Lower lobe of right lung (tissue), 2 donors: ENCODE measurements at regions not wholly inside any gene's neighbourhood (a gene's known extent, or its start where the extent isn't known, plus 50 kb on each side); places are given as distances from the start of the nearest gene placed in this dataset.
"Not testable (repeated sequence)": the region's sequence is repeated elsewhere in the genome, so short reads cannot be mapped to it uniquely, and the experiment has no call there.

Experiments
- ATAC-seq, 2 donors: fragments of 200-7000 bp; cut with Tn5 transposase; one replicate each; pipeline ENCODE4 v1.9.1; 2020 to 2022; ENCODE audit warnings: mild to moderate bottlenecking in 2 of 2, moderate library complexity in 2 of 2
- DNase-seq: peaks from one replicate; pipeline ENCODE4 v3.0.0-alpha.2; 2020
- H3K27ac ChIP-seq: fragments of 200-600 bp; one replicate; pipeline ENCODE4 v1.8.0; 2022
- H3K27me3 ChIP-seq: fragments of 200-600 bp; one replicate; pipeline ENCODE4 v1.8.0; 2022; ENCODE audit warnings: low read depth
- H3K36me3 ChIP-seq: fragments of 200-600 bp; one replicate; pipeline ENCODE4 v1.8.0; 2022; ENCODE audit warnings: mild to moderate bottlenecking
- H3K4me1 ChIP-seq: fragments of 200-600 bp; one replicate; pipeline ENCODE4 v1.8.0; 2022
- H3K4me3 ChIP-seq: fragments of 200-600 bp; one replicate; pipeline ENCODE4 v1.8.0; 2022; ENCODE audit warnings: mild to moderate bottlenecking
- H3K9me3 ChIP-seq: fragments of 200-600 bp; one replicate; pipeline ENCODE4 v1.8.0; 2022
- CTCF ChIP-seq: fragments of 200-600 bp; IDR thresholded peaks from one replicate; pipeline ENCODE4 v1.8.0; 2022; ENCODE audit warnings: antibody characterized with exemption, mild to moderate bottlenecking
- intact Hi-C: fragments of 100-400 bp; cut with DNase I; formaldehyde crosslinking; loops from one replicate; pipeline ENCODE4 v1.11.0; 2022
- donor health status: DM: no; HTN: yes; CAD: no; lungs with severe emphysema.

DNA sequence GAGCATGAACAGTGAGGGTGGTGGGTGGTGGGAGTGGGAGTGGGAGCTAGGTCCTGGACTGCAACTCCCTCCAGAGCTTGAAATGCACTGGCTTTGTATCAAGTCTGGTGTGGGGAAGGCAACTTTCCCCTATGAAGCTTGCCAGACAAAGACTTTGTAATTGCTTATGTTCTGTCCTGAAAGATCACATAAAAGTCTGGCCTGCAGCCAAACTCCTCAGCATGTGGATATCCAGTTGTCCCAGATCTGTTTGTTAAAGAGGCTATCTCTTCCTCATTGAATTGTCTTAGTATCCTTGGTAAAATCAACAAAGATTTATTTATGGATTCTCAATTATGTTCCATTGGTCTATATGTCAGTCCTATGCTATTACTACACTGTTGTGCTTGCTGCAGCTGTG, 607.9 kb downstream of the GLUD2 start:
- Histone ChIP-seq H3K9me3 (no peaks in the 10 kb centered on the region), H3K27ac (no peak overlapping the region), H3K4me3 (no peak overlapping the region), H3K4me1 (no peaks in the 10 kb centered on the region), H3K36me3 (no peaks in the 10 kb centered on the region), H3K27me3 (no peaks in the 10 kb centered on the region)
- ATAC-seq (no peak), DNase-seq (no peak)
- intact Hi-C loops = no loop called here
- TF ChIP-seq CTCF = no peak

- ATAC-seq = no peak
- H3K27me3 ChIP-seq = no peaks in the 10 kb centered on the region
- TF ChIP-seq CTCF = no peak
These were observed 618.8 kb downstream of the GLUD2 start for GRCh38 chrX:121666171-121666570.

DNA sequence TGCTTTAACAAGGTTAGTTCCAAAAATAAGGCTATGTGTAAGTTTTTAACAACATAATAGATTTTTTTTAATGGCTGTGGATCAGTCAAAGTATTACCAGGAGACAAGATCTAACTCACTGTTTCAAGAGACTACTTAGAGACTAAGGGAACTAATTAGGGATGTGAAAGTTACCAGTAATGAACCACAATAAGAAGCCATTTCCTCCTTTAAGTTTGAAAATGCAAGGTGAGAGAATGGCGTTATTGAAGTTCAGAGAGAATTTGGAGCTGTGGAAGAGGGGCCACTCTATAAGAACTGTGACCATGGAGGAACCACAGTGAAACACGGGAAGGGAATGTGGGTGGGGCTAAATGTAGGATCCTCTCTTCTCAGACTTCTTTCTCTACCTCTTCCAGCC, 624.2 kb downstream of the GLUD2 start:
- Histone ChIP-seq H3K36me3 (no peaks in the 10 kb centered on the region), H3K27ac (no peak overlapping the region), H3K9me3 (no peaks in the 10 kb centered on the region), H3K4me3 (no peak overlapping the region), H3K27me3 (no peaks in the 10 kb centered on the region), H3K4me1 (no peaks in the 10 kb centered on the region)
- intact Hi-C loops = no loop called here
- TF ChIP-seq CTCF = no peak
- DNase-seq (no peak), ATAC-seq (no peak)

More at GRCh38 chrX:121666171-121666570, 618.8 kb downstream of the GLUD2 start:
- DNase-seq = no peak
- Histone ChIP-seq H3K36me3 (no peaks in the 10 kb centered on the region), H3K4me3 (no peak overlapping the region), H3K9me3 (no peaks in the 10 kb centered on the region), H3K27ac (no peak overlapping the region), H3K4me1 (no peaks in the 10 kb centered on the region)
- intact Hi-C loops = no loop called here

GRCh38 chrX:121709236-121709635, 661.8 kb downstream of the GLUD2 start:
- H3K27ac ChIP-seq, H3K9me3 ChIP-seq, ATAC-seq, H3K27me3 ChIP-seq, H3K4me1 ChIP-seq, H3K4me3 ChIP-seq, H3K36me3 ChIP-seq, intact Hi-C loops, DNase-seq: not testable (repeated sequence)

GRCh38 chrX:121733514-121733913, 686.1 kb downstream of the GLUD2 start:
- H3K27ac ChIP-seq = no peak overlapping the region
- TF ChIP-seq CTCF = no peak
- H3K27me3 ChIP-seq = no peaks in the 10 kb centered on the region
- no peak for DNase-seq
- no peaks in the 10 kb centered on the region for H3K36me3 ChIP-seq
- intact Hi-C loops = no loop called here
- no peaks in the 10 kb centered on the region for H3K4me1 ChIP-seq
- no peak overlapping the region for H3K4me3 ChIP-seq
- ATAC-seq = no peak
- no peaks in the 10 kb centered on the region for H3K9me3 ChIP-seq

- Histone ChIP-seq H3K36me3 (no peaks in the 10 kb centered on the region), H3K4me1 (no peaks in the 10 kb centered on the region), H3K4me3 (no peak overlapping the region), H3K27ac (no peak overlapping the region), H3K27me3 (no peaks in the 10 kb centered on the region), H3K9me3 (no peaks in the 10 kb centered on the region)
- ATAC-seq (no peak), DNase-seq (no peak)
- no peak for TF ChIP-seq CTCF
- intact Hi-C loops = no loop called here
These were observed 698.7 kb downstream of the GLUD2 start for GRCh38 chrX:121746105-121746504.

DNA sequence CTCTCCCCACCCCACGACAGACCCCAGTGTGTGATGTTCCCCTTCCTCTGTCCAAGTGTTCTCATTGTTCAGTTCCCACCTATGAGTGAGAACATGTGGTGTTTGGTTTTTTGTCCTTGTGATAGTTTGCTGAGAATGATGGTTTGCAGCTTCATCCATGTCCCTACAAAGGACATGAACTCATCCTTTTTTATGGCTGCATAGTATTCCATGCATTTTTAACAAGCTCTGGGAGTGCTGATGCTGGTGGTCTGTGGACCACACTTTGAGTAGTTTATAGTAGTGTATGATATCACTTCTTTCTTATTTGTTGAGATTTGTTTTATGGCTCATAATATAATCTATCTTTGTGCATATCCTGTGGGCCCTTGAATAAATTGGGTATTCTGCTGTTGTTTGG, 706.2 kb downstream of the GLUD2 start:
- intact Hi-C loops, H3K9me3 ChIP-seq, H3K27ac ChIP-seq, DNase-seq, H3K36me3 ChIP-seq, H3K4me1 ChIP-seq, H3K4me3 ChIP-seq, H3K27me3 ChIP-seq, ATAC-seq: not testable (repeated sequence)
